ENCODE measurements at regions not wholly inside any gene's neighbourhood (a gene's known extent, or its start where the extent isn't known, plus 50 kb on each side); places are given as distances from the start of the nearest gene placed in this dataset.

GRCh38 chr10:120989279-120989678 is 138.1 kb downstream of the WDR11 start:
- WGBS, 2 donors: 83 to 89% methylated on average over 2 of the region's 2 CpGs
- Histone ChIP-seq H3K4me1 (no peaks in the 10 kb centered on the region), H3K27ac (no peak overlapping the region), H3K9me3 (peaks cover 0 to 12% (median 0%) of the 10 kb centered on the region in 3 donors), H3K36me3 (replicated peaks in 1 of 2; ENCODE audit: insufficient read depth in 1 of 2, low read depth in 2 of 2) (no peaks in the 10 kb centered on the region), H3K4me3 (no peak overlapping the region), H3K27me3 (no peaks in the 10 kb centered on the region)
- ATAC-seq (no peak), DNase-seq (no peak)
- no peak for TF ChIP-seq POLR2A (IDR thresholded peaks at IDR 0.05)
- TF ChIP-seq CTCF (IDR thresholded peaks at IDR 0.05): no peak
- intact Hi-C loops (cut with DNase I): no loop called here

- no peaks in the 10 kb centered on the region for H3K36me3 ChIP-seq (replicated peaks in 1 of 2; ENCODE audit: insufficient read depth in 1 of 2, low read depth in 2 of 2)
- DNase-seq (no peak), ATAC-seq (no peak)
- no peak overlapping the region for H3K4me3 ChIP-seq
- TF ChIP-seq CTCF (IDR thresholded peaks at IDR 0.05) (no peak), POLR2A (IDR thresholded peaks at IDR 0.05) (no peak)
- H3K4me1 ChIP-seq: no peaks in the 10 kb centered on the region
- H3K27ac ChIP-seq: no peak overlapping the region
- WGBS, 2 donors: 68 to 80% methylated on average over 10 of the region's 10 CpGs
- intact Hi-C loops (cut with DNase I): no loop called here
- H3K9me3 ChIP-seq: peaks cover 0 to 12% (median 0%) of the 10 kb centered on the region in 3 donors
- no peaks in the 10 kb centered on the region for H3K27me3 ChIP-seq
Observed at GRCh38 chr10:120989996-120990598, 138.9 kb downstream of the WDR11 start.

- H3K4me3 ChIP-seq: no peak overlapping the region
- TF ChIP-seq POLR2A (IDR thresholded peaks at IDR 0.05) (no peak), CTCF (IDR thresholded peaks at IDR 0.05) (no peak)
- DNase-seq: no peak
- peaks cover 0 to 12% (median 0%) of the 10 kb centered on the region in 3 donors for H3K9me3 ChIP-seq
- no peak for ATAC-seq
- no peaks in the 10 kb centered on the region for H3K27me3 ChIP-seq
- H3K27ac ChIP-seq: no peak overlapping the region
- no peaks in the 10 kb centered on the region for H3K4me1 ChIP-seq
- intact Hi-C loops (cut with DNase I): no loop called here
- H3K36me3 ChIP-seq (replicated peaks in 1 of 2; ENCODE audit: insufficient read depth in 1 of 2, low read depth in 2 of 2): no peaks in the 10 kb centered on the region
- 67 to 83% methylated on average over 2 of the region's 2 CpGs for WGBS, 2 donors
Observed at GRCh38 chr10:120990831-120991230, 139.7 kb downstream of the WDR11 start.

GRCh38 chr10:120993089-120993488 is 141.9 kb downstream of the WDR11 start:
- Histone ChIP-seq H3K9me3 (peaks cover 0 to 12% (median 0%) of the 10 kb centered on the region in 3 donors), H3K4me3 (no peak overlapping the region), H3K27ac (no peak overlapping the region), H3K36me3 (replicated peaks in 1 of 2; ENCODE audit: insufficient read depth in 1 of 2, low read depth in 2 of 2) (no peaks in the 10 kb centered on the region), H3K27me3 (no peaks in the 10 kb centered on the region), H3K4me1 (no peaks in the 10 kb centered on the region)
- DNase-seq: no peak
- intact Hi-C loops (cut with DNase I): no loop called here
- no peak for ATAC-seq
- TF ChIP-seq POLR2A (IDR thresholded peaks at IDR 0.05) (no peak), CTCF (IDR thresholded peaks at IDR 0.05) (no peak)
- 78 to 88% methylated on average over 2 of the region's 2 CpGs for WGBS, 2 donors

GRCh38 chr10:120995768-120996167 is 144.6 kb downstream of the WDR11 start:
- ATAC-seq: no peak
- intact Hi-C loops (cut with DNase I): no loop called here
- Histone ChIP-seq H3K9me3 (no peaks in the 10 kb centered on the region), H3K27ac (no peak overlapping the region), H3K4me3 (no peak overlapping the region), H3K36me3 (replicated peaks in 1 of 2; ENCODE audit: insufficient read depth in 1 of 2, low read depth in 2 of 2) (no peaks in the 10 kb centered on the region), H3K27me3 (no peaks in the 10 kb centered on the region), H3K4me1 (no peaks in the 10 kb centered on the region)
- DNase-seq: no peak
- TF ChIP-seq CTCF (IDR thresholded peaks at IDR 0.05) (no peak), POLR2A (IDR thresholded peaks at IDR 0.05) (no peak)
- WGBS, 2 donors: 63 to 72% methylated on average over 4 of the region's 4 CpGs
